ENCODE measurements at regions not wholly inside any gene's neighbourhood (a gene's known extent, or its start where the extent isn't known, plus 50 kb on each side); places are given as distances from the start of the nearest gene placed in this dataset.
"Not testable (repeated sequence)": the region's sequence is repeated elsewhere in the genome, so short reads cannot be mapped to it uniquely, and the experiment has no call there.

- no peak for DNase-seq (ENCODE audit: low read depth)
- H3K4me3 ChIP-seq (ENCODE audit: low read length) = no peak overlapping the region
- TF ChIP-seq CTCF (conservative IDR thresholded peaks at IDR 0.05; ENCODE audit: low read depth, low read length) = no peak
Observed at GRCh38 chr4:34973650-34974312, 1270.5 kb downstream of the ARAP2 start.

- no peak for TF ChIP-seq CTCF (conservative IDR thresholded peaks at IDR 0.05; ENCODE audit: low read depth, low read length)
- H3K4me3 ChIP-seq (ENCODE audit: low read length) = no peak overlapping the region
- DNase-seq (ENCODE audit: low read depth) = no peak
Observed at GRCh38 chr4:34974313-34974680, 1270.0 kb downstream of the ARAP2 start.

- DNase-seq (ENCODE audit: low read depth) = peak; percentile 39
Observed at GRCh38 chr4:35021222-35021621, 1223.1 kb downstream of the ARAP2 start.

GRCh38 chr4:35025152-35025834 lies 1219.0 kb downstream of the ARAP2 start:
- no peak for TF ChIP-seq CTCF (conservative IDR thresholded peaks at IDR 0.05; ENCODE audit: low read depth, low read length)
- H3K4me3 ChIP-seq (ENCODE audit: low read length) = no peak overlapping the region
- DNase-seq (ENCODE audit: low read depth) = no peak

More at GRCh38 chr4:35021222-35021621, 1223.1 kb downstream of the ARAP2 start:
- H3K4me3 ChIP-seq (ENCODE audit: low read length) = not testable (repeated sequence)

- no peak for DNase-seq (ENCODE audit: low read depth)
- no peak overlapping the region for H3K4me3 ChIP-seq (ENCODE audit: low read length)
- TF ChIP-seq CTCF (conservative IDR thresholded peaks at IDR 0.05; ENCODE audit: low read depth, low read length) = no peak
Observed at GRCh38 chr4:35038079-35038805, 1206.1 kb downstream of the ARAP2 start.

GRCh38 chr4:35038845-35039244 lies 1205.5 kb downstream of the ARAP2 start:
- TF ChIP-seq CTCF (conservative IDR thresholded peaks at IDR 0.05; ENCODE audit: low read depth, low read length) = no peak
- no peak overlapping the region for H3K4me3 ChIP-seq (ENCODE audit: low read length)
- no peak for DNase-seq (ENCODE audit: low read depth)

- DNase-seq (ENCODE audit: low read depth) = no peak
- H3K4me3 ChIP-seq (ENCODE audit: low read length) = no peak overlapping the region
- no peak for TF ChIP-seq CTCF (conservative IDR thresholded peaks at IDR 0.05; ENCODE audit: low read depth, low read length)
Observed at GRCh38 chr4:35052546-35052945, 1191.8 kb downstream of the ARAP2 start.

All from retinal pigment epithelial cell (primary cell).